ENCODE measurements at regions not wholly inside any gene's neighbourhood (a gene's known extent, or its start where the extent isn't known, plus 50 kb on each side); places are given as distances from the start of the nearest gene placed in this dataset.

GRCh38 chr20:40925829-40926510 lies 102.7 kb upstream of the TOP1 start:
- TF ChIP-seq CTCF (IDR thresholded peaks at IDR 0.05; ENCODE audit: low read depth, low read length, poor library complexity, severe bottlenecking): no peak
- TF ChIP-seq EZH2phosphoT487 (IDR thresholded peaks at IDR 0.05; ENCODE audit: borderline replicate concordance, low read length): no peak
